ENCODE measurements at regions not wholly inside any gene's neighbourhood (a gene's known extent, or its start where the extent isn't known, plus 50 kb on each side); places are given as distances from the start of the nearest gene placed in this dataset.

GRCh38 chr13:59000770-59001169 is 1163.0 kb downstream of the DIAPH3 start:
- DNase-seq (ENCODE audit: low spot score), result no peak
- TF ChIP-seq CTCF (IDR thresholded peaks at IDR 0.05; ENCODE audit: extremely low read depth, missing control alignments), result no peak

GRCh38 chr13:59012731-59013130 is 1151.0 kb downstream of the DIAPH3 start:
- TF ChIP-seq CTCF (IDR thresholded peaks at IDR 0.05; ENCODE audit: extremely low read depth, missing control alignments), result no peak
- DNase-seq (ENCODE audit: low spot score), result no peak

- no peak for DNase-seq (ENCODE audit: low spot score)
Observed at GRCh38 chr13:59016250-59016649, 1147.5 kb downstream of the DIAPH3 start.

GRCh38 chr13:59024434-59024833 is 1139.3 kb downstream of the DIAPH3 start:
- TF ChIP-seq CTCF (IDR thresholded peaks at IDR 0.05; ENCODE audit: extremely low read depth, missing control alignments), result no peak
- DNase-seq (ENCODE audit: low spot score), result no peak

More at GRCh38 chr13:59016250-59016649, 1147.5 kb downstream of the DIAPH3 start:
- no peak for TF ChIP-seq CTCF (IDR thresholded peaks at IDR 0.05; ENCODE audit: extremely low read depth, missing control alignments)

GRCh38 chr13:59034198-59034597 is 1129.5 kb downstream of the DIAPH3 start:
- DNase-seq (ENCODE audit: low spot score), result no peak
- no peak for TF ChIP-seq CTCF (IDR thresholded peaks at IDR 0.05; ENCODE audit: extremely low read depth, missing control alignments)

- DNase-seq (ENCODE audit: low spot score), result no peak
Observed at GRCh38 chr13:59038824-59039223, 1124.9 kb downstream of the DIAPH3 start.

GRCh38 chr13:59043016-59043415 is 1120.7 kb downstream of the DIAPH3 start:
- DNase-seq (ENCODE audit: low spot score), result no peak
- TF ChIP-seq CTCF (IDR thresholded peaks at IDR 0.05; ENCODE audit: extremely low read depth, missing control alignments), result no peak

More at GRCh38 chr13:59038824-59039223, 1124.9 kb downstream of the DIAPH3 start:
- TF ChIP-seq CTCF (IDR thresholded peaks at IDR 0.05; ENCODE audit: extremely low read depth, missing control alignments), result no peak
